ENCODE measurements at regions not wholly inside any gene's neighbourhood (a gene's known extent, or its start where the extent isn't known, plus 50 kb on each side); places are given as distances from the start of the nearest gene placed in this dataset.

DNA sequence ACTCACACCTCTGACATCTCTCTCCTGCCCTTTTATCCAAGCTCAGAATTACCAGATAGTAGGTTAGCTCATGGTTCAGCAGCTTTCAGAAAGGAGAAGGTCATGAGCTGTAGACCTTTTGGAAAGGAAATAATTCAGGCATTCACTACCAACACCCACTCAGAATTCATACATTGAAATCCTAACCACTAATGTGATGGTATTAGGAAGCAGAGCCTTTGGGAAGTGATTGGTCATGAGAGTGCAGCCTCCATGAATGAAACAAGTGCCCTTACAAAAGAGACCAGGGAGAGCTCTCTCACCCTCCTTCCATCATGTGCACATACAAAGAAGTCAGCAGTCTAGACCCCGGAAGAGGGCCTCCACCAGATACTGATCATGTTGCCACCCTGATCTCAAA lies 315.8 kb upstream of the CCDC54 start:
- no peak for DNase-seq

DNA sequence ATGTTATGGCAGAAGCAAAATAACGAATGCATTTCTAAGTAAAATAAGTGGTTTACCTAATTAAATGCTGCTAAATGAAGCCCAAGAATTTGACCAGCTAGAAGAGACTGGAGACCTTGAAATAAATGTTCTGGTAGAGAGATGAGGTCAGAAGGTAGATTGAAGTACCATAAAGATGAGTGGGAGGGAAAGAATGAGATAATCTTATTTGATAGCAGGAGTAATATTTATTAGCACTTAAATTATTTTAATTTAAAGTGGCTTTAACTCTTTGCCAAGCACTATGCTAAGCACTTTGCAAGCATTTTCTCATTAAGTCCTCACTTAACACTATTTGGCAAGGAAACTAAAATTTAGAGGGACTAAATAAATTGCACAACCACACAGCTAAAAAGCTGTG lies 314.9 kb upstream of the CCDC54 start:
- DNase-seq = no peak

DNA sequence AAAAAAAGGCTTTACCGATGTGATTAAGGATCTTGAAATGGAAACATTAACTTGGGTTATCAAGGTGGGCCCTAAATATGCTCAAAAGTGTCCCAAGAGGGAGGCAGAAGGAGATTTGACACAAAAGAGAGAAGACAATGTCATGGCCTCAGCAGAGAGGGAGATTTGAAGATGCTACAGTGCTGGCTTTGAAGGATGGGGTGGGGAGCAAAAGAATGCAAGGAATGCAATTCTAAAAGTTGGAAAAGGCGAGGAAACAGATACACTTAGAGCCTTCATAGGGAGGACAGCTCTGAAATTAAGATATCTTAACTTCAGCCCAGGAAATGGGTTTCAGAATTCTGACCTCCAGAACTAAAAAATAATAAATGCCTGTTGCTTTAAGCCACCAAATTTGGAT lies 314.5 kb upstream of the CCDC54 start:
- no peak for DNase-seq

DNA sequence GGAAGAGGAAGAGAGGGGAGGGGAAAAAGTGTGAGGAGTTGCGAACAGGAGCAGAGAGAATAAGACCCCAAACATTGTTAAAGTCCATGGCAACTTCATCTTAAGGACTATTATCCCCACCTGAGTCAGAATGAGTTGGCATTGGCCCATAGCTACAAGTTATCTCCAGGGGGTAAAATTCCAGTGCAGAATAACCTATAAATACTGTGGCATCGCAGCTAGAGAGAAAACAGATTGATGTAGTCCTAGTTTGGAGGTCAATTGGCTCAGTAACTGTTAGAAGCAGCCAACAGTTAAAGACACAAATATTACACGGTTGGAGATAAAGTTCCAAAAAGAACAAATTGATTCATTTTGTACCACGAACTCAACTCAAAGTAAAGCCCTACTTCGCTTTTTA lies 313.9 kb upstream of the CCDC54 start:
- no peak for DNase-seq

DNA sequence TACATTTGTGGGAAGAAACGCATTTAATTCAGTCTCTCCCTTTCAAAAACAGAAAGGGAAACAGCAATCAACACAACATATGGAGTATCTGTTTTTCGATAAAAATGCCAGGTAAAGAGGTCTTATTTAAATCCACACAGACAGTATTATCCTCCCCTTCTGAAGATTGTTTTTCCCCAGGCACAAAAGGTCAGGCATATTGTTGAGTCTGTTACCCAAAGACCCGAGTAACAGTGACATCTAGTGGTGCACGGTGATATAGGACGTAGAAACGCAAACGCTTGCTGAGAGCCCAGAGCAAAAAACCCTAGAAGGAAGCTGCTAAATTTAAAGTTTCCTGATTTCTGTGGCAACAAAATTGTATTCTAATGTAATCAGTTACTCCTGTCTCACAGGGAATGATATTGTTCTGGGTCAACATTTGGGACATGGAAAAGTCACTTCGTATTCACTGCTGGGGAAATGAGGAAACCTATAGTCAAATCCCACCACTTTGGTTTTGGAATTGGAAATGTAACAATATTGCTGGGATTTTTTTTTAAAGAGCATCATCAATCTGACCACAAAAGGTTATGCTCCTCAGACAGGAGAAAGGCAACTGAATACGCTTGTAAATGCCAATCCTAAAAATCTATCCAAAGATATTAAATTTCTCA lies 312.7 kb upstream of the CCDC54 start:
- peak; percentile 34 for DNase-seq

DNA sequence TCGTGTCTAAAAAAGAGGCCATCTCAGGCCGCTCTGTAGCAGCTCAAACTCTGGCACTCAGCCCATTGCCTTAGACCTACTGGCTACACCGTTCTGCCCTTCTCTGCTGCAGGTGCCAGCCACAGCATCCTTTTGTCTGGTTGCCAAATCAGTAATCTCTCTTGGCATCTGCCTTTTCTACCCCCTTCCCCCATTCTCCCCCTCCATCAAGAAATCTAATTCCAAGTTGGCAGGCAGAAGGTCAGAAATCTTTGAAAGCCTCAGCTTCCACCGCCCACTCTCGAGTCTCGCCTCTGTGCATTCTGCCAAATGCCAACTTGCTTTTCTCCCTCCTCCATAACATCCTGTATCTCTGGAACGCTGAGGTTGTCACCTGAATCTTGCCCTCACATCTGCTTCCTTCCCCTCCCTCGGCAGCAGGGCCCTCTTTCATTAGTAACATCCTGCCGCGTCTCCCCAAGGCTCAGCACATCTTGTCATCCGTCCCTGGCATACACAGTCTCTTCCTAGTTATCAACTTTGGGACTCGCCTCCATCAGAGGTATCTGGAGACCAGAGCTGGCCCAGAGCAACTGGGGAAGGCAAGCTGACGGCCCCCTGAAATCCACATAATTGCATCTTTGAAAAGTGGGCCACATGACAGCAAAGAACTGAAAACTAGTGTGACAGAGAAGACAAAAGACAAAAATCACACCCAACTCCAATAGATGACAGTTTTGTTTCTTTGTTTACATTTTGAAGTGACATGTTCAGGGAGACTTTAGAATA lies 312.0 kb upstream of the CCDC54 start:
- no peak for DNase-seq

DNA sequence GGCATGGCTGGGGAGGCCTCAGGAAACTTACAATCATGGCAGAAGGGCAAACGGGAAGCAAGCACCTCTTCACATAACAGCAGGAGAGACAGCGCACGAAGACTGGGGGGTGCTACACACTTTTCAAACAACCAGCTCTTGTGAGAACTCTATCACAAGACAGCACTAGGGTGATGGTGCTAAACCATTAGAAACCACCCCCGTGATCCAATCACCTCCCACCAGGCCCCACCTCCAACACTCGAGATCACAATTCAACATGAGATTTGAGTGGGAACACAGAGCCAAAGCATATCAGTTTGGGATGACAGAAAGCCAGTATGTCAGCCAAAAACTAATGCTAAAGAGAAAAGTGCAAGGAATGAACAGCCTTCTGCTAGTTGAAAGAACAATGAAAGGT lies 309.8 kb upstream of the CCDC54 start:
- DNase-seq = no peak

DNA sequence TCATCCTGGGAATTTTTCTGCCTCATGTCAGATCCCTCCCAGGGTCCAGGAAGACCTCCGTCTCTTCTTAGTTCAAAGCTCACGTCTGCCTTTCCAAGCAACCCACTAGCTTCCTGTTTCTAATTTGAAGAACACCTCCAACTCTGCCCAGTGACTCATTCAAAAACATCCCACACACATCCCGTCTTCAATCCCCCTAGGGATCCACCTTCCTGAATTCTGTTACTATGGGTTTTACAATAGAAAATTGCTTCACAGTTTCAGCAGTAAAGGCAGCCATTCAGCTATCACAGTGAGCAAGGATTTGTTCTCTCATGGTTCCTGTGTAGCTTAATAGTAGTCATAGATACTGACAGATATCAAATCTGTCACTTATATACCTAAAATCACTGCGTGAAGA lies 308.3 kb upstream of the CCDC54 start:
- no peak for DNase-seq

DNA sequence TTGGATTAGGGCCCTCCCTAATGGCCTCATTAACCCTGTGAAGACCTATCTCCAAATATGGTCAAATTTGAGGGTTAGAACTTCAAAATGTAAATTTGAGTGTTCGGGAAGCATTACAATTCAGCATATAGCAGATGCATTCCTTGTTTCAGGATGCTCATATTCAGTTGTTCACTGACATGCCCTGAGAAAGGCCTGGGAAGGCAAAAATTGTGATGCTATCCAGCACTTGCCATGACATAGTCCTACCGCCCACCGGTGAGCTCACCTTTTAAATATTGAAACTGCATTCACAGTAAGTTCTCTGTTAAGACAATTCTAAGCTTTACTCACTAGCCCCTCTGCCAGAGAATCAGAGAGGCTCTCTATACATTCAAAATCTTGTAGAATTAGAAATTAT lies 300.3 kb upstream of the CCDC54 start:
- no peak for DNase-seq

DNA sequence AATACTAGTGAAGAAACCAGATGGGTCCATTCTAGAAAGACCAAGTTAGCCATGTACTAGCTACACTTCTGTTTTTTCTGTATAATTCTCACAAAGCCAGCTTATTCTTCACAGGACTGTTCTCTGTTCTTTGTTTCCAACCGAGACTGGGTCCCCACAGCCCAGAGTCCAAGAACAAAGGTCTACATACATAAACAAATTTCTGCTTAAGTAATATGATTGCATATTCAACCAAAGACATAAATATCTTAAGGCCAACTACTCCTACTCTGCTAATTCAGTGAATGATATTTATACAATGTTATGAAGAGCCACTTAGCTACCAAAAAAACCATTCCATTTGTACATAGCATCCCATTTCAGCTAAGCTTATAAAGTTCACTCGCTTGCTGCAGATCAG lies 299.8 kb upstream of the CCDC54 start:
- no peak for DNase-seq

DNA sequence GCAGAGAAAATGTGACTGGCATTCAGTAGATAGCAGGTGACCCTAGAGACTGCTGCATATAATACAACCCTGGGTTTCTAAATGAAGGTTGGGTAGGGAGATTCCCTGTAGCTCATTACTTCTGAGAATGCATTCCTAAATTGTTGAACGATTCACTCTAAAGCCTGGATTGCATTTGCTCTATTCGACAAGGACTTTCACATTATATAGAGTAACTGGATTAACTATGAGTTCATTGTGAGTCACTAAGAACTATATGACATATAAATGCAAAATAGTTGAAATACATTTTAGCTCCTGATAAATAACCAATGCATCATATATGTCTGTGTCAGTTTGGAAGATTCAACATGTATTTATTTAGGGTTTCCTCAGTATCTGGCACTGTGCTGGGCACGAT lies 294.7 kb upstream of the CCDC54 start:
- no peak for DNase-seq

DNA sequence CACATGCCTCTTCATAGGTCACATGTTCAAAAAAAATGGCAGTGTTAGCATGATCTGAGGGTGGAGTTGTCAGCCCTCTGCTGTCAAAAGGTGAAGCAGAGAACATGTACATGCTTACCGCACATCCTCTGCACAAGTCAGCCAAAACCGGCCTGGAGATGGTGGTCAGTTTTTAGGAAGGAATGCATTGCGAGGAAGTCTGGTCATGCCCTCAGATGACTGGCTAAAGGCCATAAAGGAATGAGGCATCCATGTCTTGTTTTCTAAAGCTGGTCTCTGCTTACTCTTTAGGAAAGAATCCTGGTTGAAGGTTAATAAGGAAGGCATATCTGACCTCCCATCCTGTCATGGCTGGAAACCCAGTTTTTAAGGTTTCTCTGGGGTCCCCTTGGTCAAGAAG lies 292.0 kb upstream of the CCDC54 start:
- DNase-seq = no peak

DNA sequence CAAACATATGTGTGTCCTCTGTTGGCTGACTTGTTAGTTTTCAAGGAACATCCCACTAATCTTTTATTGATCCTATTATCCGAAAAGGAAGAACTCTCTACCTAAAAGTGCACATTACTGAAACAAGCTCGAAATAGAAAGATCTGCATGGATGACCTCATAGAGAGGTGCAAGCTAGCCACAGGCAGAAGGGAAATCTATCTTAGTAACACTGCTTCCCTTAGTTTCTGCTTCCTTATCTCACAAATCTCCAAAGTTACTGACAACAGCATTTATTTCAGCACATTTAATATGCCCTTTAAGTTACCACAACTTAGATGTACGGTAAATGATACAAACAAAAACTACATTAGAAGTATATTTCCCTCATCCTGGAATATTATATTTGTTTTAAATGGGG lies 285.1 kb upstream of the CCDC54 start:
- no peak for DNase-seq

DNA sequence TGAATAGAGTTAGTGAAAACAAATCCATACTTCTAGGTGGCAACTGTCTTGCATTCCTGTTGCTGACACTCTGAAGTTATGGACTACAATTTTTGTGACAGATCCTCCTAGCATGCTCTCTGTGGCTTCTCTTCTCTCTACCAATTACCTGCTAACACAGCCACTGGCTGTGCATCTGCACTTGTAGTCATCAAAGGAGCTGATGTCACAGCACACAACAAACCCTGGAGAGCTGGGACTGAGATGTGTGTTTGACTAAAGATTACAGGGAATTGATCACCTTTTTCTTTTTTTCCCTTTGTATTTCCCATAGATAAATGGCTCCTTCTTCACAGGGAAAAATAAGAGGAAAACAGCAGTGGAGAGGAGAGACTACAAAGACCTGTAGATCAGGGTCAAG lies 278.4 kb upstream of the CCDC54 start:
- DNase-seq = no peak

DNA sequence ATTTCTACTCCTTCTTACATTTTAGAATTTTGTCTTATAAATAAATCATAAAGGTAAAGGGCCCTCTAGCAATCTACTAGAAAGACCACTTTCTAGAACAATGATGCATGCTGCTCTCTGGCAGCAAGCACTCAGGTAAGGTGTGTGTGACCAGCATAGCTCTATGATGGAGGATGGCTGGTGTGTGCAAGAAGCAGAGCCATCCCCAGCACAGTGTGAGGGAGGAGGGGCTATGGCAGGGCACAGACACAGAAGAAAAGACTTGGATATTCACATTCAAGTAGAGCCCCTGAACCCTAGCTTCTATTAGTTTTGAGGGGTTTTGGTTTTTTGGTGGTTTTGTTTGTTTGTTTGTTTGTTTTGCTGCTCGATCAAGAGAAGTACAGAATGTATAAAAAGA lies 277.1 kb upstream of the CCDC54 start:
- DNase-seq = no peak

DNA sequence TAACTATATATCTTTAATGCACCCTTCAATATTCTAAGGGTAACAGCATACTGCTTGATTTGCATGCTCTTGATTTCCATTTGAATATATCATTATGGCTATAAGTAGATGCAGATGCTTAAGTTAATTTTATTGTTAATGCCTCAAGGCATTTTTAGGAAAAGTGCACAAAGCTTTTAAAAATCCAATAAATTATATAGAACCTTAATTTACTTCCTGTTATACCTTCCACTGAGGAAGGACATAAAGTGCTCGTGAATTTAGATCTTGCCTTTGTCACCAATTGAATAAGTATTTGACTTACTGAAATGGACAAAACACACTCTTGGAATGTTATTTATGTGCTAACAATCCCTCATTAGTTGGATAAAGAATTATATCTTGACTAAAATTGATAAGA lies 276.7 kb upstream of the CCDC54 start:
- no peak for DNase-seq

DNA sequence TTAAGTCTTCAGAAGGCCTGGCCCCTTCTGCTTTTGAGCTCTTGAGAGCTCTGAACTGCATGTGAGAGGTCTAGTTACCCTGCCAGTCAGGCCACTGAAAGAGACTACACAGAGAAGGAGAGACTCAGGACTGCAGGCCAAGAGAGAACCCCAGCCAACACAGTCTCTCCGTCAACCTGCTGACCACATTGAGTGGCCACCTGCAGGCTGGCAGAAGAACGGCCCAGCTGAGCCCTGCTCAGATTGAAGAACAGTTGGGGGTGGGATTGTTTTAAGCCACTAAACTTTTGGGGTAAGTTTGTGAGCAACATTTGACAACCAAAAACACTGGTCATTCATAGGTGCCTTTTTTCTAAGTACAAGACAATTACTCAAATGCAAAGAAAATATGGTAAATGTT lies 273.5 kb upstream of the CCDC54 start:
- no peak for DNase-seq

DNA sequence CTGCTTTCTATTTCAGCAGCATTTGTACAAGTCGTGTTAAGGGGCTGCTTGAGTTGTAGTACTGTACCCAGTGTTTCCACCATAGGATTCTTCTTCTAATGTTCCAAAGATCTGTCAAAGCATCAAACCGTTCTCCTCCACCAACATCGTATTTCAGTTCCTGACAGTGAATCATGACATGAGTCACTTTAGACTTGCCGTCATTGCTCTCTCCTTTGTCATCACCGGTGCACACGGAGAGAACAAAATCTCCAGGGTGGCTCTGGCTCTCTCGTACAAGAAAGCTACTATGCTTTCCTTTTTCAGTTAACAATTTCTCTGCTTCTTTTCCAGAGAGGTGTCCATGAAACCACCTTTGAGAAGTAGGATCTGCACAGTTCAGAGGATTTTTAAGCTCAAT lies 270.9 kb upstream of the CCDC54 start:
- no peak for DNase-seq

DNA sequence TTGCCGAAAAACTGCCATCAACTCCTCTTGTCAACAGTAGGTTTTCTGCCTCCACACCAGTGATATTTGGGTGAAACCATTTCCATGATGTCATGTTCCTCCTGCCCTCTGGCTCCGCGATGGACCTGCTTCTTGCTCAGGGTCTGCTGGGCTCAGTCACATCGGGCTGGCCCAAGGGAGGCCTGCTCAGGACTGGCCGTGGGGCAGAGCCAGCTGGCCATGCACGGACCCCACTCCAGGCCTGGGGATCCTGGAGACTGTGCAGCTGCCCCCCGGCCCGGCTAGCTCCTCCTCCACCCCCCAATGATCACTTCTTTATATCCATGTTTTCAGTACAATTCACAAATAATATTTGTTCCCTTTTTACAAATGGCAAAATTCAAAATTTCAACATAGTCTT lies 270.3 kb upstream of the CCDC54 start:
- DNase-seq = no peak

DNA sequence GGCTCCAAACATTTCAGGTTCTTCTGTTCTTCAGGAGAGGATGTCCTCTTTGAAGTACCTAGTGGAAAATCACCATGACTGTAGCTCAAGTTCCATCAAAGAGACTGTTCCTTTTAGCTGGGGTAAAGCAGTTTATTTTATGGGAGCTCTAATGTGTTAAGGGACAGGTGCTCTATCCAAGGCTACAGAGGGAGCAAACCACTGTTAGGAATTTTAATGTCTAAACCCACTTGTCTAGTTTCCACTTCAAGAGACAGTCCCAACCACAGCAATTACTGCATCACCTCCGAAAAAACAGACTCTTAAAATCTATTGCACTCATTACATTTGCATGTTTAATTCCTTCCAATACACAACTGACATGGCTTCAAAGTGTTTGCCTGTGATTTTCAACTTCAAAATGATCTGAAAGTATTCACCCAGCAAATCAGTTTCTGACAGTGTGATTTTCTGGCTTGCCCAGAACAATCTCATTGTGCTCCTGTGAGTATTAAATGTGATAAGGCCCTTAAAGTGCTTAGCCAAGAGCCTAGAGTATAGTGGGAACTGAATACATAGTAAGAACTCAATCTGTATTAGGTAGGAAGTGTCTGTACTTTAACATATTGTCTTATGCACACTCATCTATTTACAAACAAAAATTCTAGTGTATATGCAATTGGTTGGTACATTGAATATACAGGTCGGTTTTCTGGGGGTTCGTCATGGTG lies 266.5 kb upstream of the CCDC54 start:
- no peak for DNase-seq

DNA sequence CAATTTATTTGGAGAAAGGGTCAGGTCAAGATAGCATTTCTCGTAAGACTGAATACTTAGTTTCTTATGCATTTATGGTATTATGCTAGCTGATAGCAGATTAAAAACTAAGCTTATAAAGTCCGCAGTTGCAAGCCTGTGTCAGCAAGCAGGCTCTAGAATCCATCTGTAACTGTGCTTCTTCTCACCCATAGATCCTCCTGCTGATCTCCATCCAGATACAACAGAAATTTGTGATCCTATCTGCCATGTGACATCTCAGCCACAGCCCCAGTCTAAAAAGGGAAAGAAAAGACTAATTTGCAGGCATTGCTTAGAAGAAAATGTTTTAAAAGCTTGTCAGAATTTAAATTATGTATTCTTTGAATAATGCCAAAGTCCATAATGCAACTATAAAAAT lies 265.4 kb upstream of the CCDC54 start:
- DNase-seq = no peak

DNA sequence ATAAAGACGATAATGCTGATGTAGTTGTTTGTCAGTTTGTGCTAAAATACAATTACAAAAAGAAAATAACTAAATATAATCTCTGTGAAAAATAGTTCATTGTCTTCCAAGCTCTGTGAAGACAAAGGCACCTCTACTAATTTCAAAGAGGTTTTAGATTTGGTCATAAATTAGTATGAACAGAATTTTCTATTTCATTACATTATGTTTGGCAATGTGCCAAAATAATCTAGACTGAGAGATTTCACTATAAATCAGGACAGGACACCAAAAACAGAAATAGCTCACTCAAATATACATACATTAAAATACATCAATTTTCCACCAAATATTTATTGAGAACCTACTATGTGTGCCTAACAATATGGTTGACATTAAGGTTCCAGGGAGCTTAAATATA lies 264.9 kb upstream of the CCDC54 start:
- no peak for DNase-seq

DNA sequence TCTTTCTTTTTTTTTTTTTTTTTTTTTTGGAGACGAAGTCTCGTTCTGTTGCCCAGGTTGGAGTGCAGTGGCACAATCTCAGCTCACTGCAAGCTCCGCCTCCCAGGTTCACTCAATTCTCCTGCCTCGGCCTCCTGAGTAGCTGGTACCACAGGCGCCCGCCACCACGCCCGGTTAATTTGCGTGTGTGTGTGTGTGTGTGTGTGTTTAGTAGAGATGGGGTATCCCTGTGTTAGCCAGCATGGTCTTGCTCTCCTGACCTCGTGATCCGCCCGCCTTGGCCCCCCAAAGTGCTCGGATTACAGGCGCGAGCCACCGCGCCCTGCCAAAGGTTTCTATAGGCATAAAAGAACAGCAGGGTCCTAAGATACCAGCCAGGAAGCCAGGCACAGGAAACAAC lies 261.0 kb upstream of the CCDC54 start:
- DNase-seq = no peak

DNA sequence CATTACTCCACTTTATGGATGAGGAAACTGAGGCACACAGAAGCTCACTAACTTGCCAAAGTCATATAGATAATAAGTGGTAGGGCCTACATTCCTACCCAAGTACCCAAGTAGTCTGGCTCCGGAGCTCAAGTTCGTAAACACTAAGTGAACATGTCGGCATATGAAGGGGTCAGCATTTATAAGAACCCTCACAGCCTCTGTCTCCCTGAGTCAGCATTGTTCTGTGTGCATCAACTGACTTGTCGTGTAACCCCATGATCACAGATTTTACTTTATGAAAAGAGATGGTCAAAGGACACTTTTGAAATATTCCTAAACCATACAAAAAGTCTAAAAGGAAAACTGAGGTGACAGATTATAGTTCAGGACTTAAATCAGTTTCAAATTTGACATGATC lies 260.1 kb upstream of the CCDC54 start:
- DNase-seq = no peak
